ENCODE measurements at regions not wholly inside any gene's neighbourhood (a gene's known extent, or its start where the extent isn't known, plus 50 kb on each side); places are given as distances from the start of the nearest gene placed in this dataset.

- TF ChIP-seq POLR2A (IDR thresholded peaks at IDR 0.05) = no peak
- TF ChIP-seq, protein P1, sequence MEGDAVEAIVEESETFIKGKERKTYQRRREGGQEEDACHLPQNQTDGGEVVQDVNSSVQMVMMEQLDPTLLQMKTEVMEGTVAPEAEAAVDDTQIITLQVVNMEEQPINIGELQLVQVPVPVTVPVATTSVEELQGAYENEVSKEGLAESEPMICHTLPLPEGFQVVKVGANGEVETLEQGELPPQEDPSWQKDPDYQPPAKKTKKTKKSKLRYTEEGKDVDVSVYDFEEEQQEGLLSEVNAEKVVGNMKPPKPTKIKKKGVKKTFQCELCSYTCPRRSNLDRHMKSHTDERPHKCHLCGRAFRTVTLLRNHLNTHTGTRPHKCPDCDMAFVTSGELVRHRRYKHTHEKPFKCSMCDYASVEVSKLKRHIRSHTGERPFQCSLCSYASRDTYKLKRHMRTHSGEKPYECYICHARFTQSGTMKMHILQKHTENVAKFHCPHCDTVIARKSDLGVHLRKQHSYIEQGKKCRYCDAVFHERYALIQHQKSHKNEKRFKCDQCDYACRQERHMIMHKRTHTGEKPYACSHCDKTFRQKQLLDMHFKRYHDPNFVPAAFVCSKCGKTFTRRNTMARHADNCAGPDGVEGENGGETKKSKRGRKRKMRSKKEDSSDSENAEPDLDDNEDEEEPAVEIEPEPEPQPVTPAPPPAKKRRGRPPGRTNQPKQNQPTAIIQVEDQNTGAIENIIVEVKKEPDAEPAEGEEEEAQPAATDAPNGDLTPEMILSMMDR (IDR thresholded peaks at IDR 0.05) = no peak
Observed at GRCh38 chr9:18347386-18348082, 126.4 kb upstream of the ADAMTSL1 start.
